Left renal pelvis (tissue), 4 donors: ENCODE measurements at regions not wholly inside any gene's neighbourhood (a gene's known extent, or its start where the extent isn't known, plus 50 kb on each side); places are given as distances from the start of the nearest gene placed in this dataset.
"Not testable (repeated sequence)": the region's sequence is repeated elsewhere in the genome, so short reads cannot be mapped to it uniquely, and the experiment has no call there.

Source experiments
- DNase-seq, 4 donors: peaks; one replicate each; pipeline ENCODE4 v3.0.0-alpha.2; 2013; ENCODE audit warnings: low read depth in 4 of 4, low spot score in 3 of 4

DNA sequence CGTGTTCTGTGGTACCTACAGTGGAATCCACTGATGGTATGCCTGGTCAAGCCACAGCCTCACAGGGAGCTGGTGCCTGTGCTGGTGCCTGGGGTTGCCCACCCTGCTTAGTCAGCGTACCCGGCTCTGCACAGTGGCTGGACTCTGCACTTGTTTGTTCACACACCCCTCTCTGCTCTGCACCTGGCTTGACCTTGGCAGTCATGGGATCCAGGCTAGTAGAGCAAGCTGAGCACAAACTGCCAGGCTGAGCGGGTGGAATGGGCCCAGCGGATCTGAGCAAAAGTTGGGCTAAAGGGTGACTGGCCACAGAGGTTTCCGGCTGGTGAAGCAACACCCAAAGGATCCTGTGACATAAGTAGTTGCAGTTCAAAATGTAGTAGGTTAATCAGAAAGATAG, 163.5 kb downstream of the CDH19 start:
- DNase-seq: no peak

DNA sequence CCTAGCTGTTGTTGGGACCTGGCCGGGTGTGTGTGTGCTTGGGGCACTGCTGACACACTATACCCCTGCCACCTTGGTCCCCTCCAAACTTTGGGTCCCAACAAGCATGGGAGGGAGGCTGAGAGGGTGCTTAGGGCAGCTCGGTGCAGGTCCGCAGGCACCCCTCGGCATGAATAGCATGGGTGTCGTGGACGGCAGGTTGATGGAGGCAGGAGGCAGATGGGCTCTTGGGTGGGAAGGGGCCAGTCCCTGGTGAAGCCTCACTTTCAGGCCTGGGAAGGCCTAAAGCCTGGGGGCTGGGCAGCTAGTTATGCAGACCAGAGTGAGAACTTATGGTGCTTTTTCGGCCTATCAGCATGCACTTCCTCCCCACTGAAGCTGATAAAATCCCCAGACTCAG, 164.2 kb downstream of the CDH19 start:
- no peak for DNase-seq

DNA sequence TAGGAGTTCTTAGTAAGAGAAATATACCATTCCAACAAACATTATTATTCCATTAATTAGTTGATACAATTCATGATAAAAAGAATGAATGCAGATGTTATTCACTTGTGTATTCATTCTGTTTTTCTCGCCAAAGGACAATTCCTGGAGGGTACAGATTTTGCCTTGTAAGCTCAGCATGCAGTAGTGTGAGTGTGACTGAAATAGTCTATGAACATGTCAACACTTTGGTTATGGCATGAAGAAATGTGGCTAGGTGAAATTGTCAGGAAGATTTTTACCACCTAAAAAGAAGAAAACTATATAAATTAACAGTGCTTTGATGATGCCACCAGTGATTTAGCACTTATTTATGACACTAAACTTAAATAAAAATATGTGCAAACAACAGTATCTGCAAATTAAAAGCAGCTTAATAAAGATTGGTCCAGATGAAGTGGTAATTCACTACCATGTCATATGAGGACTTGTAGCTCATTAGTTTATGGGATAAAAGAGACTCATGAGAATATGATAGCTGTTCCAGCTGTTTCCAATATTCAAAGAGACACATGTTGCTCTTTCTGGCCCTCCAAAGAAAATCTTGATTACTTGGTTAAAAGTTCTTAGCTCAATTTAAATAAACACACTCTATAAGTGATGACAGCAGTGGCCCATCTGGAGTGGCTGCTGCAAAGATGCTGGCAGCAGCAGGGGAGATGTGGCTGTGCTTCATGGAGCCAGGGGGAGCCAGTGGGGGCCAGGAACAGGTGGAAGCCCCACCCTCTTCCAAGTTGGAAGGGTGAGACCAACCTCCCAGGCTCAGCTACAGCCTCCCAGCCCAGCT, 165.0 kb downstream of the CDH19 start:
- no peak for DNase-seq

DNA sequence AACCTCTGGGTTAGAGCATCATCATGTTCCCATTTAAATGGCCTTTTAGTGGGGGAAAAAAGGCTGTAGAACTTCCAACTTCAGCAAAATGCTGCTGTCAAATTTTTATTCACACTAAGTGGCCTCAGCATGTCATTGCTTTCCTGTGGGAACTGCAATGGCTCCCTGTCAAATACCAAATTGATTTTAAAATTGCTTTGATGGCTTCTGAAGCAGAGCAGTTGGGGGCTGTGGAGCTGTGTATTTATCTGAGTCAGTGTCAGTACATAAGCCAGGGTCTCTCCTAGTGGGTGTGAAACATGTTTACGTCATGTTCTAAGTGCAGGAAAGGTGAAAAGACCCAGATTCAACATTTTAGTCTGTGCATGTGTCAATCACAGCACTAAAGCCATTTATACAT, 171.3 kb downstream of the CDH19 start:
- DNase-seq: no peak

DNA sequence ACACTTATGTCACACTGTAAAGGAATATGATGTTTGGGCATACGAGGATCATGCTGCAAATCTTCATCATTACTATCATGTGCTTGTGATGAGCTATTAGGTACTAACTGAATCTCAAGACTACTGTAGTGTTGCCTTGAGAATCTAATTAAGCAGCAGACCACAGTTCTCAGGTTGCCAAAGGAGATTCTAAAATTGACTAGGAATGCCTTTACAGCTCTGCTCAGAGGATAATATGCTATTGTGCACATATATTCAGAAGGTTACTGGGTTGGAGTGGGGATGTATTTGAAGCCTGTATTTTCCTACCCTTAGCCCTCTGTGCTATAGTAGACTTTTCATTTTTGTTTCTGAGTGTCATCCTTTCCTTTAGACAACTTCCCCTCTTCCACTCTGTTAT, 175.1 kb downstream of the CDH19 start:
- no peak for DNase-seq

DNA sequence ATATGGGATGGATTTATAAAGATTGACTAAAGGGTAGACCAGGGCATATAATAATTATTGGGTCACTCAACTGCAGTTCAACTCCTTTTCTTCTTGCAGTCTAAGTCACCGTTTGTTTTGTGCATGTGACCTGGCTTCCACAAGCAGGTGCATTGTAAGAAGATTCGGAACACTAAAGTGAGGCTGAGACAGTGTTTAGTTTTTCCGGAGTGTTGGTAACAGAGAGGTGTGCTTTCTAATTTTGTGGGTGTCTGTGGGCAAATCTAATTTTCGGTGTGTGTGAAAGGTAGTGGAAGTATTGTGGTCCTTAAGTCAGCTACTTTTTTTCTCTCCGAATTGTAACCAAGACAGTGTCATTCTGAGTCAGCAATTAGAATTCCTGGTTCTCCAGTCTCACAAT, 184.5 kb downstream of the CDH19 start:
- no peak for DNase-seq

DNA sequence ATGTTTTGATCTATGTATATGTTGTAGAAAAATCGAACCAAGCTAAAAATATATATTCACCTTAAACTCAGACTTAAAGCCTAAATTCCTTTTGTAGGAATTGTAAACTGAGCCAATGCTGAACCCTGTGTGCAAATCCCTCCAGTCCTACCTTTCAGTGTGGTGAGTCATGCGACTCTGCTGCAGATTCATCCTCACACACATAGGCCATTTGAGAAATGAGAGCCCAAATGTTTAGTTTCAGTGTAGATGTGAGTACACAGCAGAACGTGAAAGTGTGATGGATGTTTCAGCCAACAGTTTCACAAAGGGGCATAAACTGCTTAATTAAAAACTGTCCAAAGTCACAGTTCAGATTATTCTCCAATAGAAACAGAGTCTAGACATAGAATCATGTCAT, 193.2 kb downstream of the CDH19 start:
- no peak for DNase-seq

DNA sequence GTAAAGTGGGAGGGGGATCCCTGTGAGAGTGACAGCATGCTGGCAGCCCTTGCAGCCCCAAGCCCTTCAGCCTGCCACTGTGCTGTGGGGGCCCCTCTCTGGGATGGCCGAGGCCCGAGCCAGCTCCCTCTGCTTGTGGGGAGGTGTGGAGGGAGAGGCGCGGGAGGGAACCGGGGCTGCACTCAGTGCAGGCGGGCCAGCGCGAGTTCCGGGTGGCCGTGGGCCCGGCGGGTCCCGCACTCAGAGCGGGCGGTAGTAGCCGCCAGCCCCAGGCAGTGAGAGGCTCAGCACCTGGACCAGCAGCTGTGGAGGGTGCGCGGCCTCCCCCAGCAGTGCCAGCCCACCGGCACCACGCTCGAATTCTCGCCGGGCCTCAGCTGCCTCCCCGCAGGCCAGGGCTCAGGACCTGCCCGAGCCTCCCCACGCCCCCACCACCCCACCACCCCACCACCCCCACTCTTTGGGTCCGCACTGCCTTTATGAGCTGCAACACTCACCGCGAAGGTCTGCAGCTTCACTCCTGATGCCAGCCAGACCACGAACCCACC, 208.1 kb downstream of the CDH19 start:
- no peak for DNase-seq

DNA sequence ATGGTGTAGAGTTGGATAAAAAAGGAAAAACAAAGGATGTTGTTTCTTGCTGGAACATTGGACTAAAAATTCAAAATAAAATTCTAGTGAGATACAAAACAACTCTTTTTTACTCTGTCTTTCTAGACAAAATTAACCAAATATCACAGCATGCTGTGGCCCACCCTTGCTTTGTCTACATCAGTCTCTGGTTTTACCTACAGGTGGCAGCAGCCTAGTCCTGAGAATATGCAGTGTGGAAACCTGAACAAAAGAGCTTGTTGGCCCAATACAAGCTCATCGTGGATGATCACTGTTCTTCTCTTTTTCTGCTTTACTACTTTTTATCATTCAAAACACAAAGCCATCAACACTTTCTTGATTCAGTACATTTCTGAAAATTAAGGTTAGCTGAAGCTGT, 210.4 kb downstream of the CDH19 start:
- DNase-seq: no peak

DNA sequence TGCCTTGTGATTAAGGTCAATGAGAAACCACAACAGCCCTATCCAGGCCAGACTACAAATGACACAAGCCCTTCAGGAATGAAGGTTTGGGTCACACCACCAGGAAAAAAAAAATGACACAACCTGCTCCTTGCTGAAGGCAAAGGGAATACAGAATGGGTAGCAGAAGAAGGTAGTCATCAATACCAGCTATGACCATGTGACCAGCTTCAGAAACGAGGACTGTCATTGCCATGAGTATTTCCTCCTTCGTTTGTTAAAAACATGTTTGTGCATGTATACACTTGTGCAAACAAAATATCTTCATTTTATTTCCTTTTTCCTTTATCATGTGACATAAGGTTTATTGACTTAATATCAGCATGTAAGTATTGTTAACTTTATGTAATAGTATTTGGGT, 226.6 kb downstream of the CDH19 start:
- no peak for DNase-seq

DNA sequence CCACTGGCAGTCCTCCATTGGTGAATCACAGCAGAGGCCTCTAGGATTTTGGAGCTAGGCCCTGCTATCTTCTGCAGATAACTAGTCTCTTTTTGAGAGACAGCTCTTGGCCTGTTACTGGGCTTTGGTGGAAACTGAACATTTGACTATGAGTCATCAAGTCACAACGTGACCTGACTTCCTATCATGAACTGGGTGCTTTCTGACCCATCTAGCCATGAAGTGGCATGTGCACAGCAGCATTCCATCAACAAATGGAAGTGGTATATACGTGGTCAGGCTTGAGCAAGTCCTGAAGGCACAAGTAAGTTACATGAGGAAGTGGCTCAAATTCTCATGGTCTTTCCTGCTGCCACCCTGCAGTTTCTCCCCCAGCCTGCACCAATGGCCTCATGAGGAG, 228.5 kb downstream of the CDH19 start:
- not testable (repeated sequence) for DNase-seq

DNA sequence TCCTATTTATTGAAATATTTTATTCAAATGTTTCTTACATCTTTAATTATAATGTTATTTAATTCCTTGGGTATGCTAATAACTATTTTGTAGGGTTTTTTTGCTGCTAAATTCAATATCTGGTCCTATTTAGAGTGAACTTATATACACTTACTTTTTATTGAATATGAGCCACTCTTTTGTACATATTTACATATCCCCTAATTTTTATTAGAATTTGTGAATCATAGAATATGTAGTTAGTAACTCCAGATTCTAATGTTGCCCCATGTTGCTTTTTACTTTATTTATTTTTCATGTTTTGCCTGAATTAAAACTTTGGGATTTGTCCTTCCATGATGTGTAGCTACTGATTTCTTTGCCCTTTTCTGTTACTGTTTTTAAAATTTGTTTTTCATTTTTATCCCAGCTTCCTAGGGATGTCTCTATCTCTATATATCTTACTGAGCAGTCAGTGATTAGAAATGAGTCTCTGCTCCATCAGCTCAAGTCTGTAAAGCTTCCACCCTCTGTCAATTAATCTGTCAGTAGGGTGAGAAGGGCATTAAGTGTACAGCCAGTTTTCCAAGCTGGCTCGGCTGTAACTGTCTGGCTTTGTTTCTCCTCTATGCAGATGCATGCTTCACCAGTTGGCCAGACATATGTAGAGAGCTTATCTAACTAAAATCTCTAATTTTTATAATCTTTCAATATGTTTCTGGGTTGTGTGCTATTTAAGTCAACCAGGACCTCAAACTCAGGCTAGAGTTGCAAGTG, 256.9 kb downstream of the CDH19 start:
- DNase-seq: no peak

DNA sequence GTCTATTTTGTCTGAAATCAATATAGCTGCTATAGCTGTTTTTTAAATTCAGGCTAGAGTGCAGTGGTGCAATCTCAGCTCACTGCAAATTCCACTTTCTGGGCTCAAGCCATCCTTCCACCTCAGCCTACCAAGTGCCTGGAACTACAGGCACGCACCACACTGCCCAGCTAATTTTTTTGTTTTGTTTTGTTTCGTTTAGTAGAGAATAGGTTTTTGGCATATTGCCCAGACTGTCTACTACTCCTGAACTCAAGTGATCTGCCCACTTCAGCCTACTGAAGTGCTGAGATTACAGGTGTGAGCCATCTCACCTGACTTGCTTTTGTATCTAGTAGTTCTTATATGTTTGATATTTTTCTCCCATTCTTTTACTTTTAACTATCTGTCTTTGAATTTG, 259.7 kb downstream of the CDH19 start:
- DNase-seq: no peak

DNA sequence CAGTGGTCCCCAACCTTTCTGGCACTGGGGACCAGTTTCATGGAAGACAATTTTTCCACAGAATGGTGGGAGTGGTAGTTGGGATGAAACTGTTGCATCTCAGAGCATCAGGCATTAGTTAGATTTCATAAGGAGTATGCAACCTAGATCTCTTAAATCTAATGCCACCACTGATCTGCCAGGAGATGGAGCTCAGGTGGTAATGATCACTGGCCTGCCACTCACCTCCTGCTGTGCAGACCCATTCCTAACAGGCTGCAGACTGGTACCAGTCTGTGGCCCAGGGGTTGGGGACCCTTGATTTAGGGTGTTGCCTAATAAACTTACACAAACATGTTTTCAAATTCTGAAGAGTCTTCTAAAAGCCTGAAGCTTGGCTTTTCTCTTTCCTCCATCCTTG, 261.3 kb downstream of the CDH19 start:
- DNase-seq: no peak

DNA sequence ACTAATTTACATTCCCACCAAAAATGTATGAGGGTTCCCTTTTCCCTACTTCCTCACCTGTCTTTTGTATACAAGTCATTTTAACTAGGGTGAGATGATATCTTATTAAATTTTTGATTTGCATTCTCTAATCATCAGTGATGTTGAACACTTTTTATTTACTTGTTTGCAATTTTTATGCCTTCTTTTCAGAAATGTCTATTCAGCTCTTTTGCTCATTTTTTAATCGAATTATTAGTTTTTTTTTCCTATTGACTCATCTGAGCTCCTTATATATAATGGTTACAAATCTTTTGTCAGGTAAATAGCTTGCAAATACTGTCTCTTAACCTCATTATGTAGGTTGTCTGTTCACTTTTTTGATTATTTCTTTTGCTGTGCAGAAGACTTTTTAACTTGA, 269.4 kb downstream of the CDH19 start:
- no peak for DNase-seq

DNA sequence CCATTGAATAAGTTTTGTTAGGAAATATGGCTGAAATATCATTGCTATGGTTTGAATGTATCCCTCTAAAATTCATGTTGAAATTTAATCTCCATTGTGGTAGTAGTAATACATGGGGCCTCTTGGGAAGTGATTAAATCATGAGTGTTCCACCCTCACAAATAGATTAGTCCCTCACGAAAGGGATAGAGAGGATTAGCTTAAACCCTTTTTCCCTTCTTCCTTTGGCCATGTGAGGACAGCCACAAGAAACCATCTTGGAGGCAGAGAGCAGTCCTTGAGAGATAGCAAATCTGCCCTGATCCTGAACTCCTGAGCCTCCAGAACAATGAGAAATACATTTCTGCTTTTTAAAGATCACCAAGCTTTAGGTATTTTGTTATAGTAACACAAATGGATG, 274.2 kb downstream of the CDH19 start:
- DNase-seq: no peak

DNA sequence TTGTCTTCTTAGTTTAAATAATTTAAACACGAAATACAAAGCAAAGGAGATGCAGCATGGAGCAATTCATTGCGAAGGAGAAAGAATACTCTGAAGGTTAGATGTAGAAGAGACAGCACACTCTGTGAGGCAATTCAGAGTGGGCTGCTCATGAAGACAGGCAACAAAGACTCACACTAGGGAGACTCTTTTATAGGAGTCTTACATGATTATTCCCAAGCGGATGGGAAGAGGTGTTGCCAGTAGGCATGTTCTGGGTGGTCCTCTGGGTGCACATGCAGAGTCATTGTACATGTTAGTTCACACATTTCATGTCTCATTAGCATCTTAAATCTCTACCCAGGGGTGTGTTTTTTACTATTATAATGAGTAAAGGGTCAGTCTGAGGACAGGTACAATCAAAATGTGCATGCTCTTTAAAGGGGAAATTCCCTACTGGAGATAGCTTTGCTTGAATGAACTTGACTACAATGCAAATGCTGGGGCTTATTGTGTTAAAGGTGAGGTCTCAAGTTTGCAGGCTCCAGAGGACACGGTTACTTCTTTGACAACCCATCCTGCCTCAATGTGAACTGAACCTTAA, 275.5 kb downstream of the CDH19 start:
- DNase-seq: no peak

DNA sequence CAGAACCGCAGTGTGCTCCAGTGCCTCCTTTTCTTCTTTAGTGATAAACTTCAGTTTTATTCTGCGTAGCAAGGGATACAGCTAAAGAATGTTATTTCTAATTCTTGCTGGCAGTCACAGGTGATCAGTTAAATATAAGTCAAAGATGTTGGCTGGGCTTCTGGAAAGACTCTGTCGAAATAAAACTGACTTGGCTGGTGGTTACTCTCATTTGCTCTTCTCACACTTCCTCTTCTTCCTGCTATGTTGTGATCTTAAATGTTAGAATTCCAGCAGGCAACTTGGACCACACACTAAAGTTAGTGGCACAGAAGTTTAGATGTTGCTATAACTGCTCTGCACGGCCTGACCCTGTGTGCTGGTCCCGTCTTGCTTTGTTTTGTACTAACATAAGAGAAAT, 278.6 kb downstream of the CDH19 start:
- no peak for DNase-seq

DNA sequence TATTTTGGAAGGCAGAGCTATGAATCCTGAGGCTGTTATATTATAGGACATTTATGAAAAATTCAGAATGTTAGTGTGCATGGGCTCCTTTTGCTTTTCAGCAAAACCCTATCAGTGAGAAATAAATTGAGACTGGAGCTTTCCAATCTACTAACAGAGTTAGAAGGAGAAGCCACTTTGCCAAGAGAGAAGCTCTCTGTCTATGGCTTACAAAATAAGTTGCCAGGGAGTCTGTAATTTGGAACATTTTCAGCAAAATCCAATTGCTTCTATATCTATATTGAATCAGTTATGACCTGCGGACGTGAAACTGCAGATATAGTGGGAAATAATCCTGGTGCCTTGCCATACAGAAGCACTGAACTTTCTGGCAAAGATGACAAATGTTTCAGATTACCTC, 279.3 kb downstream of the CDH19 start:
- DNase-seq: no peak

DNA sequence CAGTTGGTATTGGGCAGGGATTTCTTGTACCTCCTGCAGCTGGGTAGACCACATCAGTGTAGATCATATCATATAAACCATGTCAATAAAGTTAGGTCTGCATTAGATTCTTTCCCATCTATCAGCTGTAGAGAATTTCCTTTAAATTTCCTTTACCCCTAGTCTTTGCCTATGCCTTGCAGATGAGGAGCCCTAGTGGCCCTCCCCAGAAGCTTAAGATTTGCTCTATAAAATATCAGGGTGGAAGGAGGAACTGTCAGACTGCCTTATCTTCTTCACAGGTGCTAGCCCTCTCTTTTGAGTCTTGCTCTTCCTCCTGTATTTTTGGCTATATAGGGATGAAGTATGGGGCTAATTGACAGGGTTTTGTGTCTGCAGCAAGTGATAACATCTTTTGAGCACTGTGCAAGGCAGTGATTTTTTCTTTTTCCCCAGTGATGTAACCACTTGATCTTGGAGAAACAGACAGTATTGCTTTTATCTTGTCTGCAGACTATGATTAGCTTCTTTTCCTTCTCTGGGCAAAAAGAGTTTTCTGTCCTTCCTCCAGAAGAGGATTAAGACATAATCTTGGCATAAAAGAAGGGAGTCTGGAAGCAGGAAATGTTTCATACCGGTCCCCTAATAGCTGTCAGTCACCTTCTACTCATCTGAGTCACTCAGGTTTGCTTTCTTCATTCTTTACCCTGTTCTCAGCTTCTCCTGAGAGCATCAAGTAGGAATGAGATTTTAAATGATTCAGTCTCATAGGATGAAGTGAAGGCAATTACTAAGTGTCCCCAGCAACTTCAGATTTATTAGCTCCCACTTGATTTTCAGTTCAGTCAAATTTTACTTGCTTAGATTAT, 286.4 kb downstream of the CDH19 start:
- no peak for DNase-seq

DNA sequence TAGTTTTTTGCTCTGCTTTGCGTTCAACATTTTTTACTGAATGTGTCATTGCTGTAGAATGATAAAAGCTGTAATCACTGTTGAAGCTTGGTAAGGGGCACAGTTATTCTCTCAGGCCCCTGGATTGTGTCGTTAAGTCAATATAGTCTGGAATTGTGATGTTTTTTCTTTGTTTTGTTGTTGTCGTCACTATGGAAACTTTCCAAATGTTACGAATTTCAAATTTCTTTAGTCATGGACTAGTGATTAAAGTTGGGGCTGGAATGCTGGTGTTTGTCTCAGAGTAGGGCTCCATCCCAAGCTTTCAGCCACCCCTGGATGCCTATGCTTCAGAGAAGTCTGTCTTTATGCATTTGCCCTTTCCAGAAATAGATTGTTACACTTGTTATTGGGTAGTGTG, 287.2 kb downstream of the CDH19 start:
- peak in 1 of 4 donors; percentile 2 for DNase-seq
